A673 (cell line): ENCODE measurements at regions not wholly inside any gene's neighbourhood (a gene's known extent, or its start where the extent isn't known, plus 50 kb on each side); places are given as distances from the start of the nearest gene placed in this dataset.

Experiments
- EZH2 ChIP-seq: fragments of 200-600 bp; sonication (generic); IDR thresholded peaks from 2 replicates; pipeline ENCODE4 v1.6.1; 2017; ENCODE audit warnings: borderline replicate concordance, low read depth, mild to moderate bottlenecking, mixed read lengths, antibody characterized with exemption, low read length; ENCODE audit not compliant: poor library complexity, severe bottlenecking
- TF ChIP-seq, protein P1 (sequence below): fragments of 300-800, 200-600 bp; sonication (generic); conservative IDR thresholded peaks from 2 replicates; pipeline ENCODE4 v1.5.1; 2017; ENCODE audit warnings: low read depth, mild to moderate bottlenecking, antibody characterized with exemption, low read length, moderate library complexity, mixed read lengths

DNA sequence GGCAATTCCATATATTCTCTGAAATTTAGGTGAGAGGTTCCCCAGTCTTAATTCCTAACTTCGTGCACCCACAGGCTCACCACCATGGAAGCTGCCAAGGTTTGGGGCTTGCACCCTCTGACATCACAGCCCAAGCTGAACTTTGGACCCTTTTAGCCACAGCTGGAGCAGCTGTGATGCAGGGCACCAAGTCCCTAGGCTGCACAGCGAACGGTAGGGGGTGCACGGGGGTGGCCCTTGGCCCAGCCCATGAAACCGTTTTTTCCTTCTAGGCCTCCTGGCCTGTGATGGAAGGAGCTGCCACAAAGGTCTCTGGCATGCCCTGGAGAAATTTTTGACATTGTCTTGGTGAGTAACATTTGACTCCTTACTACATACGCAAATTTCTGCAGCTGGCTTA is 251.9 kb upstream of the GRM3 start:
- TF ChIP-seq EZH2: no peak
- TF ChIP-seq, protein P1, sequence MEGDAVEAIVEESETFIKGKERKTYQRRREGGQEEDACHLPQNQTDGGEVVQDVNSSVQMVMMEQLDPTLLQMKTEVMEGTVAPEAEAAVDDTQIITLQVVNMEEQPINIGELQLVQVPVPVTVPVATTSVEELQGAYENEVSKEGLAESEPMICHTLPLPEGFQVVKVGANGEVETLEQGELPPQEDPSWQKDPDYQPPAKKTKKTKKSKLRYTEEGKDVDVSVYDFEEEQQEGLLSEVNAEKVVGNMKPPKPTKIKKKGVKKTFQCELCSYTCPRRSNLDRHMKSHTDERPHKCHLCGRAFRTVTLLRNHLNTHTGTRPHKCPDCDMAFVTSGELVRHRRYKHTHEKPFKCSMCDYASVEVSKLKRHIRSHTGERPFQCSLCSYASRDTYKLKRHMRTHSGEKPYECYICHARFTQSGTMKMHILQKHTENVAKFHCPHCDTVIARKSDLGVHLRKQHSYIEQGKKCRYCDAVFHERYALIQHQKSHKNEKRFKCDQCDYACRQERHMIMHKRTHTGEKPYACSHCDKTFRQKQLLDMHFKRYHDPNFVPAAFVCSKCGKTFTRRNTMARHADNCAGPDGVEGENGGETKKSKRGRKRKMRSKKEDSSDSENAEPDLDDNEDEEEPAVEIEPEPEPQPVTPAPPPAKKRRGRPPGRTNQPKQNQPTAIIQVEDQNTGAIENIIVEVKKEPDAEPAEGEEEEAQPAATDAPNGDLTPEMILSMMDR: no peak
